ENCODE measurements at regions not wholly inside any gene's neighbourhood (a gene's known extent, or its start where the extent isn't known, plus 50 kb on each side); places are given as distances from the start of the nearest gene placed in this dataset.

- no peak for DNase-seq (ENCODE audit: low spot score)
Observed at GRCh38 chr6:18335948-18336347, 51.2 kb upstream of the RNF144B start.

GRCh38 chr6:18334251-18334650 lies 52.9 kb upstream of the RNF144B start:
- DNase-seq (ENCODE audit: low spot score), result no peak

- peak; percentile 46 for DNase-seq (ENCODE audit: low spot score)
Observed at GRCh38 chr6:18330548-18331081, 56.5 kb upstream of the RNF144B start.

- no peak for DNase-seq (ENCODE audit: low spot score)
Observed at GRCh38 chr6:18329776-18330175, 57.4 kb upstream of the RNF144B start.

- no peak for DNase-seq (ENCODE audit: low spot score)
Observed at GRCh38 chr6:18328540-18328939, 58.6 kb upstream of the RNF144B start.

GRCh38 chr6:18328070-18328469 lies 59.1 kb upstream of the RNF144B start:
- DNase-seq (ENCODE audit: low spot score), result no peak

GRCh38 chr6:18327626-18328025 lies 59.5 kb upstream of the RNF144B start:
- DNase-seq (ENCODE audit: low spot score), result peak; percentile 63

- no peak for DNase-seq (ENCODE audit: low spot score)
Observed at GRCh38 chr6:18326980-18327379, 60.2 kb upstream of the RNF144B start.

- DNase-seq (ENCODE audit: low spot score), result no peak
Observed at GRCh38 chr6:18326001-18326400, 61.1 kb upstream of the RNF144B start.

GRCh38 chr6:18324706-18325042 lies 60.3 kb upstream of the DEK start:
- DNase-seq (ENCODE audit: low spot score), result no peak

- peak; percentile 68 for DNase-seq (ENCODE audit: low spot score)
Observed at GRCh38 chr6:18323935-18324705, 59.8 kb upstream of the DEK start.

GRCh38 chr6:18317850-18318249 lies 53.5 kb upstream of the DEK start:
- DNase-seq (ENCODE audit: low spot score), result no peak

GRCh38 chr6:18314317-18314997 lies 50.1 kb upstream of the DEK start:
- no peak for DNase-seq (ENCODE audit: low spot score)

All from germinal center (tissue), 1 donor.